Breast epithelium (tissue), 4 donors: ENCODE measurements at regions not wholly inside any gene's neighbourhood (a gene's known extent, or its start where the extent isn't known, plus 50 kb on each side); places are given as distances from the start of the nearest gene placed in this dataset.

ENCODE experiments used
- DNase-seq, 2 donors: peaks; one replicate each; pipeline ENCODE4 v3.0.0-alpha.2; 2019; ENCODE audit warnings: low spot score in 2 of 2
- H3K27ac ChIP-seq, 2 donors: fragments of 200-600 bp; sonication (generic) in 1 of 2; one replicate each; pipeline ENCODE4 v1.5.1; 2016 to 2019; ENCODE audit warnings: mild to moderate bottlenecking in 1 of 2
- H3K27me3 ChIP-seq, 2 donors: fragments of 200-600 bp; sonication (generic) in 1 of 2; one replicate each; pipeline versions ENCODE4 v1.5.1 to v1.6.0; 2017 to 2019; ENCODE audit warnings: control low read depth in 1 of 2, mild to moderate bottlenecking in 1 of 2
- H3K36me3 ChIP-seq: fragments of 200-600 bp; one replicate; pipeline ENCODE4 v1.5.1; 2019
- H3K4me1 ChIP-seq, 2 donors: fragments of 200-600 bp; sonication (generic); one replicate each; pipeline ENCODE4 v1.5.1; 2016 to 2019; ENCODE audit warnings: control low read depth in 1 of 2
- H3K4me3 ChIP-seq, 3 donors: fragments of 200-600 bp; sonication (generic); 1 replicate in 2 of 3; 2 replicates in 1 of 3; pipeline ENCODE4 v1.5.1; 2016 to 2019; ENCODE audit warnings: mild to moderate bottlenecking in 3 of 3, moderate library complexity in 2 of 3
- H3K9me3 ChIP-seq, 2 donors: fragments of 200-600 bp; sonication (generic) in 1 of 2; one replicate each; pipeline ENCODE4 v1.5.1; 2016 to 2019; ENCODE audit warnings: control low read depth in 1 of 2
- CTCF ChIP-seq, 3 donors: fragments of 450-650 bp; IDR thresholded peaks; one replicate each; pipeline ENCODE4 v1.5.1; 2016 to 2017; ENCODE audit warnings: antibody characterized with exemption in 3 of 3, mild to moderate bottlenecking in 3 of 3, moderate library complexity in 3 of 3
- POLR2A ChIP-seq: fragments of 450-650 bp; IDR thresholded peaks from one replicate; pipeline ENCODE4 v1.6.1; 2016; ENCODE audit warnings: antibody characterized with exemption, mild to moderate bottlenecking, moderate library complexity
- POLR2AphosphoS5 ChIP-seq, 3 donors: sonication (generic); formaldehyde crosslinking; IDR thresholded peaks; one replicate each; pipeline ENCODE4 v1.6.1; 2017; ENCODE audit warnings: antibody characterized with exemption in 3 of 3
- intact Hi-C: fragments of 100-400 bp; cut with DNase I; formaldehyde crosslinking; loops from one replicate; pipeline ENCODE4 v1.15.1; 2023; ENCODE audit warnings: low total_unique reads

GRCh38 chr13:73189776-73190175, 131.0 kb downstream of the KLF5 start:
- Histone ChIP-seq H3K4me1 (no peaks in the 10 kb centered on the region), H3K27ac (no peak overlapping the region), H3K9me3 (no peaks in the 10 kb centered on the region), H3K4me3 (no peak overlapping the region), H3K36me3 (no peaks in the 10 kb centered on the region), H3K27me3 (no peaks in the 10 kb centered on the region)
- intact Hi-C loops = no loop called here
- DNase-seq = no peak
- TF ChIP-seq CTCF (IDR thresholded peaks at IDR 0.05) (no peak), POLR2A (no peak), POLR2AphosphoS5 (IDR thresholded peaks at IDR 0.05) (no peak)

GRCh38 chr13:73189362-73189761, 130.6 kb downstream of the KLF5 start:
- Histone ChIP-seq H3K36me3 (no peaks in the 10 kb centered on the region), H3K4me1 (no peaks in the 10 kb centered on the region), H3K9me3 (no peaks in the 10 kb centered on the region), H3K4me3 (no peak overlapping the region), H3K27ac (no peak overlapping the region), H3K27me3 (no peaks in the 10 kb centered on the region)
- intact Hi-C loops = no loop called here
- no peak for DNase-seq
- no peak for TF ChIP-seq POLR2AphosphoS5 (IDR thresholded peaks at IDR 0.05)
- TF ChIP-seq POLR2A = no peak
- TF ChIP-seq CTCF (IDR thresholded peaks at IDR 0.05) = no peak

- no peaks in the 10 kb centered on the region for H3K9me3 ChIP-seq
- no peak overlapping the region for H3K27ac ChIP-seq
- DNase-seq = no peak
- H3K4me3 ChIP-seq = no peak overlapping the region
- H3K4me1 ChIP-seq = no peaks in the 10 kb centered on the region
- H3K27me3 ChIP-seq = no peaks in the 10 kb centered on the region
- intact Hi-C loops = no loop called here
- H3K36me3 ChIP-seq = no peaks in the 10 kb centered on the region
- TF ChIP-seq POLR2AphosphoS5 (IDR thresholded peaks at IDR 0.05) (no peak), CTCF (IDR thresholded peaks at IDR 0.05) (no peak), POLR2A (no peak)
These were observed 128.3 kb downstream of the KLF5 start for GRCh38 chr13:73187106-73187505.

- Histone ChIP-seq H3K27me3 (no peaks in the 10 kb centered on the region), H3K36me3 (no peaks in the 10 kb centered on the region), H3K4me3 (no peak overlapping the region), H3K27ac (no peak overlapping the region), H3K4me1 (no peaks in the 10 kb centered on the region), H3K9me3 (no peaks in the 10 kb centered on the region)
- TF ChIP-seq CTCF (IDR thresholded peaks at IDR 0.05) = no peak
- no peak for DNase-seq
- intact Hi-C loops = no loop called here
These were observed 121.0 kb downstream of the KLF5 start for GRCh38 chr13:73179650-73180274.

GRCh38 chr13:73177916-73178565, 119.2 kb downstream of the KLF5 start:
- H3K4me1 ChIP-seq = no peaks in the 10 kb centered on the region
- H3K9me3 ChIP-seq = no peaks in the 10 kb centered on the region
- intact Hi-C loops = no loop called here
- no peaks in the 10 kb centered on the region for H3K36me3 ChIP-seq
- DNase-seq = no peak
- TF ChIP-seq POLR2A (no peak), CTCF (IDR thresholded peaks at IDR 0.05) (no peak), POLR2AphosphoS5 (IDR thresholded peaks at IDR 0.05) (no peak)
- no peak overlapping the region for H3K4me3 ChIP-seq
- no peaks in the 10 kb centered on the region for H3K27me3 ChIP-seq
- H3K27ac ChIP-seq = no peak overlapping the region
